ENCODE measurements at regions not wholly inside any gene's neighbourhood (a gene's known extent, or its start where the extent isn't known, plus 50 kb on each side); places are given as distances from the start of the nearest gene placed in this dataset.
A peak's percentile ranks its signal among the peaks of the same experiment; 100 is the strongest.
"Not testable (repeated sequence)": the region's sequence is repeated elsewhere in the genome, so short reads cannot be mapped to it uniquely, and the experiment has no call there.

DNA sequence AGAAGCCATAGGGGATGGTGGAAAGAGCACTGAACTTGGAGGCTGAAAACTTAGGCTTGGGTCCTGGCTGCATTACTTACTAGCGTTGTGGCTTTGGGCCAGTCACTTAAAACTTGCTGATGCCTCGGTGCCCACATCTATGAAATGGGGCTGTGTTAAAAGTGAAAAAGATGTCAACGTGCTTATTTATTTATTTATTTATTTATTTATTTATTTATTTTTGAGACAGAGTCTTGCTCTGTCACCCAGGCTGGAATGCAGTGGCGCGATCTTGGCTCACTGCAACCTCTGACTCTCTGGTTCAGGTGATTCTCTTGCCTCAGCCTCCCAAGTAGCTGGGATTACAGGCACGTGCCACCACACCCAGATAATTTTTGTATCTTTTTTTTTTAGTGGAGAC lies 94.3 kb downstream of the MRM1 start:
- not testable (repeated sequence) for DNase-seq (ENCODE audit: low read depth)

DNA sequence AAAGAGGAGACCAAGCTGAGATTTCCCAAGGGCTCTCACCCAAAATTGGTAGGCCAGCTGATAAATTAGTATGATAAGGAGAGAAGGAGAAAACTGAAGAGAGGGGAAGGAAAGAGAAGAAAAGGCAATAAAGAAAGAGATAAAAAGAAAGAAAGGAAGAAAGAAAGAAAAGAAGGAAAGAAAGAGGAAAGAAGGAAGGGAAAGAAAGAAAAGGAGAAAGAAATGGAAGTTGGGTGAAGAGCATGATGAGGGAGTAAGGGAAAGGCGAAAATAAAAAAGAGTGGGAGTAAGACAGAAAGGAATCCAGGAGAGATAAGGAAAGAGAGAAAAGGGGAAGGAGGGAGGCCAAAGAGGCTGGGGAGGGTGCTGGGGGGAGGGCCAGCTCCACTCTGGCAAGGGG lies 95.4 kb downstream of the MRM1 start:
- no peak for DNase-seq (ENCODE audit: low read depth)

DNA sequence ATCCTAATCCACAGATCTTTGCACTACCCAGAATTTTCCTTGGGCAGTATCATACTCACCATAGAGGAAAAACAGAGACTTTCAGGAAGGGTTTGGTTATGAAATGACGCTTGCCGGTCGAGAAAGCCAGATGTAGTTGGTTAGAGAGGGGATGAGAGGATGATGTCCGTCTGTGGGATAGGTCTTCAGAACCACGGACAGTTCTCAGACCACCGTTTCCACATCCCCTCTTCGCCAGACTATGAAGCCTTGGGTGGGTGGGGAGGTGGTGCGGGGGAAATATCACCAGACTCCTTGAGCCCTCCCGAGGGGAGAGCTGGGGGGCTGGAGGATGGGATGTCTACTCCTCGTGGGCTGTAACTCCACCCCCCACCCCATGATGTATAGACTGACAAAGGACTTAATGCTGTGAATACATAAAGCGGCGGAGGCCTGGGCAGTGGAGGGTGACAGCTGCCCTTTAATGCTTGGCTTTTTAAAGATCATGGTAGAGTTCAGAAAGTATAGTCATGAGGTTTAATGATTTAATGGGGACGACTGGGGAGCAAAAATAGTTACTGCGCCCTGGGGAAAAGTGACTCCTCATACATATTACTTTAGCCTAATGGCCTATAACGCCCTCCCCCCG lies 96.6 kb downstream of the MRM1 start:
- no peak for DNase-seq (ENCODE audit: low read depth)

DNA sequence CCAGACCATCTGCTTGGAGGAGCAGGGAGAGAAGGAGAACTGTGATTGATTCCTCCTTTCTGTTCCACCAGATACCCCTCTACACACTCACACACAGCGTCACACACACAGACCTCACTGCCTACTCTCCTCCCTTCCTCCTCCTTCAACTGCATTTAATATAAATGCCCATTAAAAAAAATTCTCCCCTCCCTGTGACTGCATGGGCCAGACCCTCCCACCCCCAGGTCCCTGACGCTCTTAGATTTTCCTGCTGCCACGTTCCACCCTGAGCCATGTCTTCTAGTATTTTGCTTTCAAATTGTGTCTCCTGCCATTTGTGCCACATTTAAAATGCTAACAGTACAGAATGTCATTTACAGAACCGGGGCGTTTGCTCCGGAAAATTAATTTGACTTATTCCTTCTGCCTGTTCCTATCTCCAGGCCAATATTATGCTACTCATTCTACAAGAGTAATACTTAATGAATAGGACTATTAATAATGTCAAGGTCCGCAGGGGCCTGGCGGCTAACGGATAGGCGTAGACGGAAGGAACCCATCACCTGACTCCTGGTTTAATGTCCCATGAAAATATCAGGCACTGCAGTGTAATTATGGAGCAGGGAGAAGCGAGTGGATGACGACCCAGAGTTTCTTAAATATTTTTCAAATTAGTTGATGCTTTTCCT lies 100.2 kb downstream of the MRM1 start:
- no peak for DNase-seq (ENCODE audit: low read depth)

DNA sequence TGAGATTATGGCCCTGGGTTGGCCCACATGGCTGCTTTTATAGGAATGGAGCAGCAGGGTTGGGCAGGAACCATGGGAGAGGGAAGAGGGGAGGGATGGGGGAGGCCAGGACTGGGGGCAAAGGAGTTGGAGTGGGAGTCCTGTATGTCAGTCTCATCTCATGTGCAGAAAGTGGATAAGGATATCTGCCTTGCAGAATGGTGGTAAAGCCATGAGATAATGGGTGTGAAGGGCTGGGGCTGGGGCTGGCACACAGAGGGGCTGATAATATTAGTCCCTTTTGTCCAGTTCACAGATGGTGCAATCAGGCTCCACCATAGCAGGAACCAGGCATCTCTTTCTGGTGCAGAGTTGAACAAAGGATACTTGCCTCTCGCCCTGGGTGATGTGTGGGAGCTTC lies 101.3 kb downstream of the MRM1 start:
- no peak for DNase-seq (ENCODE audit: low read depth)

DNA sequence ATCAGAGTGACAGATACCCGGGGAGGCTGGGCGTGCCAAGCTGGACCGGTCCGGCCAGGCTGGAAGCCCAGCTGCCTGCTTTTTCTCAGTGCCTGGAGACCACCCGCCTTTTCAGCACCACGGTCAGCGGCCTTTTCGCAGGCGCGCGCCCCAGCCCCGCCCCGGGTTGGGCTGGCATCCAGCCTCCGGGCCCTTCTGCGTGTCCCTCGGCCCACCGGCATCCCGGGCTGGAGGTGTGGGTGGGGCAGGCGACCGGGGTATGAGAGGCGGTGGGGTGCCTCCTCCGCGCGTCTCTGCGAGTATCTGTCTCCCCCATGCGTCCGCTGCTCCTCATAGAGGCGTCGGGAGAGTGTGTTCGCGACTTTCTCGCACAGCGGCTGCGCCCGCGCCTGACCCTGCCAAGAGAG lies 102.5 kb downstream of the MRM1 start:
- peak; percentile 7 for DNase-seq (ENCODE audit: low read depth)

DNA sequence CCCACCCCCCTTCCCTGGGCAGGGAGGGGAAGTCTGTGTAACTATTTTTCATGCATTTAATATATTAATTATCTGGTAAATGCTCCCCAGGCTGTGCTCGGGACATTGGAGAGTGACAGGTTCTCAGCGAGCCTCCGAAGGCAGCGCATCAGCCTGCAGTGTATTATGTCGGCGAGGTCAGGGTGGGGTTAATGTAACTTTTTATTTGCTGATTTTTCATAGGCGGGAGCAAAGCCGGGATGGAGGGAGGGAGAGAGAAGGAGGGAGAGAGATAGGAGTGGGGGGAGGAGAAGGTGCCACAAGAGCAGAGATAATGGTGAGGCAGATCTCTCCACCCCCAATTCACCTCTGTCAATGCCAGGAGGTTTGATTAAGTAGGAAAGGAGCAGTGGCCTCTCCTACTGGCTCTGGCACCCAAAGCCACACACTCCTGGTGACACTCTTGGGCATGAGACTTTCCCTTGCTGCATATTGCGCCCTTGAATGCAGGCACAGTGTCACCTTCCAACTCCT lies 104.0 kb downstream of the MRM1 start:
- DNase-seq (ENCODE audit: low read depth) = no peak

DNA sequence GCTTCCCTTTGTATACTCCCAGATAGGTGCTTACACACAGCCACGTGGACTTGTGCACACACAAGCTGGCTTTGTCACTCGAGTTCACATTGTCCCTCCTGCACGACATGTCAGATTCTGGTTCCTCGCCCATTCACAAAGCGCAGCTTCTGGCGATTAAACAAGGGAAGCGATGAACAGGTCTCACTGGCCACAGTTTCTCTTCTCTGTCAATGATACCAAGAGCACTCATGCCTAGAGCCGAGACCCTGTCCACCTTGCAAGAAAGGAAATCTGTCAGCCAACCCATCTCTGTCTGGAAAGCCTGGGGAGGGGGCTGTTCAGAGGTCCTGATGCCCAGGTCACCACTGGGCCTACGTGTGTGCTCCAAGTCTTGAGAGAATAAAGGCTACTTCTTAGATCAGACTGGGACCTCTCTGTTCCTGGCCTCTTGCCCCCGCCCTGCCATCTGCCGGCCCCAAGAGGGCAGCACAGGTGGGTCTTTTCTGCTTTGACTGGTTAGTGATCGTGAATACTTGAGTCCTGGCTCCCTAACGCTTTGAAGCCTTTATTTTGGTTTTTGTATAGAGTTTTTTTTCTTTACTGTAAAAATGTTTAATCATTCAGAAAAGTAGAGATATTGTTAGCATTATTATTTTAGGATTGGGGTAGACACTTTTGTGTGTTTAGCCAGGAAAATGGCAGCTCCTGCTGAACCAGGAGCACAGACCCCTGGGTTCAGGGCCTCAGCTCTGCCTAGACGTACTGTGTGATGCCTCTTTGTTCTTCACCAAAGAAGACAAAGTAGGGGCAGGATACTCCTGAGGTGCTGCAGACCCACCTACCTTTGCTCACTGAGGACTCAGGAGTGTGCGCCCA lies 104.7 kb downstream of the MRM1 start:
- DNase-seq (ENCODE audit: low read depth) = peak; percentile 14

DNA sequence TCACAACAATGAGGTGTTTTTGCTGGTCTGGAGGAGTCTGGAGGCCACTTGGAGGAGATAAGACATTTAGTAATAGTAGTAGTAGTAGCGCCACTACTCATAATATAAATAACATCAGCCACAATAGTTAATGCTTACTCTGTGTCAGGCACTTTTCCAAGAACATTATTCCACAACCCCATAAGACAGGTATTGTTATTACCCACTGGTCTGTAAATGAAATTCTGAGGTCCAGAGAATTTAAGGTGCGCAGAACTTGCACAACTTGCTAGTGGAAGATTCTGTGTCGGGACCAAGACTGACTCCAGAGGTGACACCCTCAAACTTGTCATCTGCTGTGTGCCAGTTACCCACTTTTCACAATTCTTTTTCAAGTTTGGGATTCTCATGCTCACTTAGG lies 106.5 kb downstream of the MRM1 start:
- DNase-seq (ENCODE audit: low read depth) = no peak

DNA sequence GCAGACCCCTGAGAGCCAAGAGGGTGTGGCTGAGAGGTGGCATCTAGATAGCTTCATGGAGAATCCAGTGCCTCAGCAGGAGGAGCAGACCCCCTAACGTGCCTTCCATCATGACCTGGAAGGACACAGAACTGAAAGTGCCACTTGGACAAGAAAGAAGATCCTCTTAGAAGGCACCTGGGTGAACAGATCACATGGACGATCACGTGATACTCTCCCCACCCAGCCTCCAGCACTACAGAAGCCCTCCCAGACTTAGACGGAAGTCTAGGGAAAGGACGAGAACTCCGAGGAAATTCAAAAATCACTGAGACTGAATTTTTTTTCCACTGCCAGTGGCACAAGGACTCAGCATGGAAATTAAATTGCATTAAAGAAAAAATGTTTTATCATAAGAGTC lies 113.4 kb downstream of the MRM1 start:
- no peak for DNase-seq (ENCODE audit: low read depth)

DNA sequence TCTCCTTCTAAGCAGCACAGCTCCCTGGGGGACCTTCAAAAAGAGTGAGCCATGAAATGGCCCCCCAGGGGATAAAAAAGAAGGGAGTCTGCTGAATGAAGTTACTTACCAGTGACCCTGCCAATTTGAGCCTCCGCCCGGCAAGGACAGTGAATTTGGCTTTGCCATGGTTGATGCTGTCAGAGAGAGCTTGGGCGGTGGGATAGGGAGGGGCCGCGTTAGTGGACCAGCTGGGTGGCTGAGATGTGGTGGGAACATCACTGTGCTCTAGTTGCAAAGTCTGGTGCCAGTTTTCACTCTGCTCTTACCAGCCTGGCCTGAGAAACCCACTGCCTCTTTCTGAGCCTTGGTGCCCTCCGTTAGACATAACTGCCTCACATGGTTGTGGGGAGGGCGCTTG lies 114.6 kb downstream of the MRM1 start:
- DNase-seq (ENCODE audit: low read depth) = no peak

DNA sequence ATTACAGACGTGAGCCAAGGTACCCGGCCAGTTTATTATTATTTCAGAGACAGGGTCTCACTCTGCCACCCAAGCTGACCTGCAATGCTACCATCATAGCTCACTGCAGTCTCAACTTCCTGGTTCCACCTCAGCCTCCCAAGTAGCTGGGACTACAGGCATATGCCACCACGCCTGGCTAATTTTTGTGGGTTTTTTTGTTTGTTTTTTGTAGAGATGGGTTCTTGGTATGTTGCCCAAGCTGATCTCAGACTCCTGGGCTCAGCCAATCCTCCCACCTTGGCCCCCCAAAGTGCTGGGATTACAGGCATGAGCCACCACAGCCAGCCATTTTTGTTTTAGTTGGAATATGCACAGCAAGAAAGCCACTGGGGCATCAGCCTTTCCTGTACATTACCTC lies 115.7 kb downstream of the MRM1 start:
- DNase-seq (ENCODE audit: low read depth) = no peak

DNA sequence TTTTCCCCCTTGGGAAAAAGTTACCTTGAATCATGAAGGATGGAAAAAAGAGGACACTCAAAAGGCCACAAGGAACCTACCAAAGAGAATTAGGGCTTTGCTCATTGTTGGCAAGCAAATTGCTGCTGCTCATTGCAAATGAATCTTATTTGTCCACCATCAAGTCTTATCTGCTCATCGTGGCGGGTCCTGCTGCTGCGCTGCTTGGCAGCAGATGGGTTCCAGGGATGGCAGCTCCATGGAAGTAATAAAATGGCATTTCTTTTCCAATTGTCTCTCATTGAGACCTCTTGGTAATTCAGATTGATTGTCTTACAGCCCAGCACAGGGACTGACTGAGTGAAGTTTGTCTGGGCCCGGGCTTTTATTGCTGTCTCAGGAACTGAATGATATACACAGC lies 118.7 kb downstream of the MRM1 start:
- no peak for DNase-seq (ENCODE audit: low read depth)

DNA sequence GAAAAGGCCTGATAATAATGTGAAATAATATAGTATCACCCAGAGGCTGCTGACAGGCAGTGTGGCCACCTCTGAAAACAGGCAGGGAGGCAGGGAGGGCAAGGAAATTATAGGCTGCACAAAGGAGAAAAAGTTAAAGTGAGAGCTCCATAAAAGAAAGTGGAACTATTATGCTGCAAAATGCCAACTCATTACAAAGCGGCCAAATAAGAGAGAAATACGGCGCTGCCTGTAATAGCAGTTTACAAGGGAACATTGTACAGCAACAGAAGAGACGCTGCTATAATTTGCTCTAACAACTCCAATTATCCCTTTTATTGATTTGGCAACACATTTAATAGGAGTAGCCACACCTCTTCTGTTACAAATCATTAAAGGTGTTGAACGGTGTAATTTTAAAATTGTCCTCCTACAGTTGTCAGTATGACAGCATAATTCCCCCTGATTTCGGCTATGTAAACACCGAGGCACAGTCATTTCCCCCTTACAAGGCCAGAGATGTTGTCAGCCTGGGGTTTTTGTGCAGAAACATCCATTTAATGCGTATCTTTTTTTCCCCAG lies 120.3 kb downstream of the MRM1 start:
- no peak for DNase-seq (ENCODE audit: low read depth)

DNA sequence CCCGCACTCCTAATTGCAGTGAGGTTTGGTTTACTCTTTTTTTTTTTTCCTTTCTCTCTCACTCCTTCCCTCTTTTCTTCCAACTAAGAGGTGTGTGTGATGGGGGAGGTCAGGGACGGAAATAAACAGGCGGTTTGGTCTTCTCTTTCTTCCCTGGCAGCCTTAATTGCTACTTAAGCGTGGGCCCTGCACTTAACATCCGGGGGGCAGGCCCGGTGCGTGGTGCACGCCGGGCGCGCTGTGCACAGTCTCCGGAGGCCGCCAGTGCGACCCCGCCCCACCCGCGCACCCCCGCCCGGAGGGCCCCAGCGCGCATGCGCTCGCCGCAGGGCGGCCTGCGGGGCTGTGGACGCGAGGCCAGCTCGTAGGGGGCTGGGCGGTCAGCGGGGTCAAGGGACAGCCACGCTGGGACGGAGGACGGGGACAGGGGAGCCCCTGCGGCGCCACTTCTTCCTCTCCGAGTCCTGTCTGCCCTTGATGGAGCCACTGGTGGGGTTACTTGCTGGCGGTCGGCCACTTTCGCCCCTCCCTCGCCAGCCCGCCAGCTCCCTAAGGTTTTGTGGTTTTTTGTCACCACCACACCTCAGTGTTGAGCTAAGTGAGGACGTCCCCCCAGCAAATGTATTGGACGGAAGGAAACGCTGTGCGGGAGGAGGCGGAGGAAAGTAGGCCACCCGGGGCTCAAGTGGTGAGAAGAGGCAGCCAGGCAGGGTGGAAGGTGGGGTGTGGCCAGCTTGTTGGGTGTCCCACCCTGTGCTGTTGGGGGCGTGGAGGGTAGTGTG lies 120.9 kb downstream of the MRM1 start:
- DNase-seq (ENCODE audit: low read depth) = peak; percentile 76

DNA sequence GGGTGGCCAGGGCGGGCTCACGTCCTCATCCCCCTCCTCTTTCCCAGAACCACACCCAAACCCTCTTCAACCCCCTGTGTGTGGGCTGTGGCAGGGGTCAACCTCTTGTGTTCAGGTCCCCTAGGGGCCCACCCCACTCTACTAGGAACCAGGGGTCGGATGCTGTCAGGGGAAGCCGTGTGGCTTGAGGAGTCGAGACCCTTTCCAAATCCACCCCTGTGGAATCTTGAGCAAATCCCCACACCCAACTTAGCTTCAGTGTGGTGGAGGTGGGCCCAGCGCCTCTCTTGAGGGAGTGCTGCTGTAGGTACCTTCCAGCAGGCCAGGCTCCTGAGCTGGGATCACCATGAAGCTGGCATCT lies 121.5 kb downstream of the MRM1 start:
- DNase-seq (ENCODE audit: low read depth) = no peak

DNA sequence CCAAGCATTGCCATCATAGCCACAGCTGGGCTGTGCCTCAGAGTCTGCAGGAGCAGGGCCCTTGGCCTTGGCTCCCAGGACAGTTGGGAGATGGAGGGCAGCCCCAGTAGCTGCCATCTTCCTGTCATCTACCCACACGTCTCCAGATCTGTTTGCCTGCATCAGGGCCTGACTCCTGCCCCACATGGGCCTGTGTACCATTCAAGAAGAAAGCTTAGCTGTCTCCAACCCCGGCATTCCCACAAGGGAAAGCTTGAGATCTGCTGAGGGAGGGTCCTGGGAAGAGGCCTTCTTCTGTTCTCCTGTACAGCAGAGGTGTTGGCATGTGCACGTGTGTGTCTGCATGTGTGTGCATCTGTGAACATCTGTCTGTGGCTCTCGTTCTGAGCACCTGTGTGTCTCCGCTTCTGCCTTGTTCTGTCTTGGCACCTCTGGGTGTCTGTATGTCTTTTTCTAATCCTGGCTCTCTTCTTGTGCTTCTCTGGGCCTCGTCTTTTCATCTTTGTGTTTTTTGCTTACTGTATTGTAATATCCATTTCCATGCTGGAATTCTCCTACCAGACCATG lies 122.2 kb downstream of the MRM1 start:
- DNase-seq (ENCODE audit: low read depth) = no peak

DNA sequence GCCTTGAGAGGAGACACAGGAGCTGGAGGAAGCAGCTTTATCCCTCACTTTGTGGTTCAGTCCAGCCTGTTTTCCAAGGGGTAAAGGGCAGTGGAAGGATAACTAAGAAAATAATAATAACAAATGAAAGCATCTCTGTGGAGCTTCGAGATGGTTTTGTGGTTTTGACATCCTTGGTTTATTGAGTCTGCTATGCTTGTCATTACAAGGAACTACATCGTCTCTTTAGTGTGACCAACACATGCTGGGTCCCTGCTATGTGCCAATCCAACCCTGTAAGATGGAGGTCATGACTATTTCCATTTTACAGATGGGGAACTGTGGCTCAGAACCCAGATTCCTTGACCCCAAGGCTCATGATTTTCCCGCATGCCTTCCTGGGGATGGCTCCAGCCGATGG lies 124.8 kb downstream of the MRM1 start:
- DNase-seq (ENCODE audit: low read depth) = no peak

DNA sequence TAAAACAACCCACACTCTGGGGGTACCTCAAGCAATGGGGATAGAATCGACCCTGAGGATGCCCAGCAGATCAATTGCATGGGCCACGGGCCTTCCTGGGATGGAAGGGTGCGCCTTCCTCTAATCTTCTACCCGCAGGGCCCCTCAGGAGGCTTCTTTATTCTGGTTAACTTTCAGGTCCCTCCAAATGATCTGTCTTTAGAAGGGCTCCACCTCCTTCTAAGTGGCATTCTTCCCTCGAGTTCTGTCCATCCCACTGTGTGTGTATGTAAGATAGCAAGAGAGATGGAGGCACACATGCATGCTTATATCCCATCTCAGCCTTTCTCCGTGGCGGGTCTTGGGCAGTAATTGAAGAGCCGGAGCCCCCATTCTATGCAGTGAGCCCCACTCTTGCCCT lies 125.7 kb downstream of the MRM1 start:
- no peak for DNase-seq (ENCODE audit: low read depth)

DNA sequence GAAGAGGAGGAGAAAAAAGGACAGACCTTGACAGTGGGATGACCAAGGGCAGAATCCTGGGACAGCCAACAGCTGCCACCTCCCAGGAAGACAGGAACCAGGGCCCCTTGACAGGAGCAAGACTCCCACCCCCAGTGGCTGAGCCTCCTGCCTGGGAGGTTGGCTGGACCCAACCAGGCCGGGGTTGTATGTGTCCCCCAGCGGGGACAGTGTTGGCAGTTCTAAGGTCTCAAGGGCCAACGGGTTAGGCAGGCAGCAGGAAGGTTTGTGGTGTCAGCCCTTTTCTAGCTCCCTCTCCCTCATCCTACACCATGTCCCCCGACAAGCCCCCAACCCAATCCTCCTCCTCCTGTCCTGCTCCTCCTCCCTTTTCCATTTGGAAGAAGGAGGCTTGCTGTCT lies 126.2 kb downstream of the MRM1 start:
- DNase-seq (ENCODE audit: low read depth) = no peak
